Tibial nerve (tissue), 4 donors: ENCODE measurements at regions not wholly inside any gene's neighbourhood (a gene's known extent, or its start where the extent isn't known, plus 50 kb on each side); places are given as distances from the start of the nearest gene placed in this dataset.
"Not testable (repeated sequence)": the region's sequence is repeated elsewhere in the genome, so short reads cannot be mapped to it uniquely, and the experiment has no call there.

Experiments
- DNase-seq, 2 donors: peaks; one replicate each; pipeline ENCODE4 v3.0.0-alpha.2; 2019; ENCODE audit warnings: low spot score in 2 of 2
- H3K27ac ChIP-seq, 4 donors: fragments of 200-600 bp; sonication (generic) in 3 of 4; one replicate each; pipeline ENCODE4 v1.5.1; 2017 to 2019; ENCODE audit warnings: mild to moderate bottlenecking in 1 of 4
- H3K27me3 ChIP-seq, 2 donors: fragments of 200-600 bp; sonication (generic) in 1 of 2; one replicate each; pipeline versions ENCODE4 v1.5.1 to v1.6.0; 2017 to 2019
- H3K36me3 ChIP-seq, 3 donors: fragments of 200-600 bp; sonication (generic); one replicate each; pipeline ENCODE4 v1.5.1; 2018 to 2019
- H3K4me1 ChIP-seq, 4 donors: fragments of 200-600 bp; sonication (generic) in 3 of 4; one replicate each; pipeline ENCODE4 v1.5.1; 2017 to 2019
- H3K4me3 ChIP-seq, 4 donors: fragments of 200-600 bp; sonication (generic) in 3 of 4; one replicate each; pipeline ENCODE4 v1.5.1; 2017 to 2019; ENCODE audit warnings: mild to moderate bottlenecking in 1 of 4, moderate library complexity in 1 of 4
- H3K9me3 ChIP-seq, 4 donors: fragments of 200-600 bp; sonication (generic) in 3 of 4; one replicate each; pipeline ENCODE4 v1.5.1; 2017 to 2019
- CTCF ChIP-seq, 5 experiments: fragments of 200-600 bp in 3 of 5; fragments of 450-650 bp in 2 of 5; sonication (generic) in 3 of 5; IDR thresholded peaks; one replicate each; pipeline ENCODE4 v1.5.1; 2016 to 2019; ENCODE audit warnings: antibody characterized with exemption in 5 of 5, mild to moderate bottlenecking in 3 of 5, moderate library complexity in 2 of 5
- EP300 ChIP-seq, 2 donors: sonication (generic); formaldehyde crosslinking; IDR thresholded peaks; one replicate each; pipeline ENCODE4 v1.6.1; 2017; ENCODE audit warnings: antibody characterized with exemption in 2 of 2, mild to moderate bottlenecking in 1 of 2
- POLR2A ChIP-seq, 2 donors: fragments of 450-650 bp; IDR thresholded peaks; one replicate each; pipeline ENCODE4 v1.6.1; 2017; ENCODE audit warnings: antibody characterized with exemption in 2 of 2, mild to moderate bottlenecking in 2 of 2, moderate library complexity in 2 of 2
- WGBS, 2 donors: methylation state at CpG; one replicate each; pipeline ENCODE4 v1.1.5; 2018; 5-methylcytosine and 5-hydroxymethylcytosine counted together

- H3K9me3 ChIP-seq = peaks cover 0 to 50% (median 9%) of the 10 kb centered on the region in 4 donors
- WGBS, 2 donors = 87 to 90% methylated on average over 3 of the region's 3 CpGs
- DNase-seq, H3K27me3 ChIP-seq, H3K27ac ChIP-seq, H3K36me3 ChIP-seq, H3K4me1 ChIP-seq, H3K4me3 ChIP-seq: not testable (repeated sequence)
These were observed 4468.9 kb upstream of the OR11H1 start for GRCh38 chr22:11059129-11059528.

GRCh38 chr22:11060797-11061196 is 4467.2 kb upstream of the OR11H1 start:
- H3K4me3 ChIP-seq, H3K27me3 ChIP-seq, DNase-seq, H3K4me1 ChIP-seq, H3K36me3 ChIP-seq, H3K27ac ChIP-seq: not testable (repeated sequence)
- peaks cover 0 to 43% (median 6%) of the 10 kb centered on the region in 4 donors for H3K9me3 ChIP-seq
- WGBS, 2 donors = 71 to 74% methylated on average over 2 of the region's 2 CpGs

DNA sequence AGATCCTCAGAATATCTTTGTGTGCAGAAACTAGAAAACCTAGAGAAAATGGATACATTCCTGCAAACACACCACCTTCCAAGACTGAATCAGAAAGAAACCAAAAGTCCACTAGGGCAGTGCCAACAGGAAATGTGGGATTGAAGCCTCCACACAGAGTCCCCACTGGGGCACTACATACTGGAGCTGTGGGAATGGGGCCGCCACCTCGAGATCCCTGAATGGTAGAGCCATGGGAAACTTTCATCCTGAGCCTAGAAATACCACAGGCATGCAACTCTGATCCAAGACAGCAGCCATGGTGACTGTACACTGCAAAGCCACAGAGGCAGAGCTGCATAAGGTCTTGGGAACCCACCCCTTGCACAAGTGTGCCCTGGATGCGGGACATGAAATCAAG is 4465.5 kb upstream of the OR11H1 start:
- DNase-seq, H3K4me1 ChIP-seq, H3K27ac ChIP-seq, H3K27me3 ChIP-seq, H3K4me3 ChIP-seq, H3K36me3 ChIP-seq: not testable (repeated sequence)
- 66 to 67% methylated on average over 3 of the region's 3 CpGs for WGBS, 2 donors
- H3K9me3 ChIP-seq = peaks cover 0 to 42% (median 4%) of the 10 kb centered on the region in 4 donors

- H3K27me3 ChIP-seq, H3K27ac ChIP-seq, H3K4me3 ChIP-seq, DNase-seq, H3K36me3 ChIP-seq, H3K4me1 ChIP-seq: not testable (repeated sequence)
- WGBS, 2 donors = 31 to 40% methylated on average over 5 of the region's 5 CpGs
- H3K9me3 ChIP-seq = peaks cover 0 to 42% (median 6%) of the 10 kb centered on the region in 4 donors
These were observed 4464.8 kb upstream of the OR11H1 start for GRCh38 chr22:11063022-11063685.

GRCh38 chr22:11065210-11065609 is 4462.8 kb upstream of the OR11H1 start:
- not testable (repeated sequence) for H3K36me3 ChIP-seq, H3K4me3 ChIP-seq, H3K27ac ChIP-seq, H3K27me3 ChIP-seq, H3K4me1 ChIP-seq, DNase-seq
- 73 to 74% methylated on average over 6 of the region's 6 CpGs for WGBS, 2 donors
- peaks cover 0 to 40% (median 6%) of the 10 kb centered on the region in 4 donors for H3K9me3 ChIP-seq

DNA sequence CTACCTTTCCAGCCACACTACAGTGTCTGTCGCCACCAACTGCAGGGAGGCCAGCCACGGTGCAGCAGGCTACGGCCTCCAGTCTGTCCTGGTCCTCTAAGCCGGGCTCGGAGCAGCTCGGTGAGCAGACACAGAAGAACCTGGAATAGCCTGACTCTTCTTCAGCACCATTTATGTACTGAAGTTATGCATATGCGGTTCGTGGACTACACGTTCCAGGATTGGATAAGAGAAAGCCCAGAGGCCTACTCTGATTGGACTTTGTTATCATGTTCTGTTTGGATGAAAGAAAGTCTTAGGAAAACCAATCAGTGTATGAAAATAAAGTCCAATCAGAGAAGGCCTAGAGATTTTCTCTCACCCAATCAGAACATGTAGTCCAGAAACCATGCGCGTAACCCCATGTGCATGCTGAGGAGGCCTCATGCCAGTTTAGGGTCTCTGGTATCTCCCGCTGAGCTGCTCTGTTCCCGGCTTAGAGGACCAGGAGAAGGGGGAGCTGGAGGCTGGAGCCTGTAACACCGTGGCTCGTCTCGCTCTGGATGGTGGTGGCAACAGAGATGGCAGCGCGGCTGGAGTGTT is 4462.0 kb upstream of the OR11H1 start:
- WGBS, 2 donors = 76 to 78% methylated on average over 18 of the region's 18 CpGs
- H3K4me3 ChIP-seq, DNase-seq, H3K4me1 ChIP-seq, H3K36me3 ChIP-seq, H3K27me3 ChIP-seq, H3K27ac ChIP-seq: not testable (repeated sequence)
- peaks cover 0 to 35% (median 6%) of the 10 kb centered on the region in 4 donors for H3K9me3 ChIP-seq

DNA sequence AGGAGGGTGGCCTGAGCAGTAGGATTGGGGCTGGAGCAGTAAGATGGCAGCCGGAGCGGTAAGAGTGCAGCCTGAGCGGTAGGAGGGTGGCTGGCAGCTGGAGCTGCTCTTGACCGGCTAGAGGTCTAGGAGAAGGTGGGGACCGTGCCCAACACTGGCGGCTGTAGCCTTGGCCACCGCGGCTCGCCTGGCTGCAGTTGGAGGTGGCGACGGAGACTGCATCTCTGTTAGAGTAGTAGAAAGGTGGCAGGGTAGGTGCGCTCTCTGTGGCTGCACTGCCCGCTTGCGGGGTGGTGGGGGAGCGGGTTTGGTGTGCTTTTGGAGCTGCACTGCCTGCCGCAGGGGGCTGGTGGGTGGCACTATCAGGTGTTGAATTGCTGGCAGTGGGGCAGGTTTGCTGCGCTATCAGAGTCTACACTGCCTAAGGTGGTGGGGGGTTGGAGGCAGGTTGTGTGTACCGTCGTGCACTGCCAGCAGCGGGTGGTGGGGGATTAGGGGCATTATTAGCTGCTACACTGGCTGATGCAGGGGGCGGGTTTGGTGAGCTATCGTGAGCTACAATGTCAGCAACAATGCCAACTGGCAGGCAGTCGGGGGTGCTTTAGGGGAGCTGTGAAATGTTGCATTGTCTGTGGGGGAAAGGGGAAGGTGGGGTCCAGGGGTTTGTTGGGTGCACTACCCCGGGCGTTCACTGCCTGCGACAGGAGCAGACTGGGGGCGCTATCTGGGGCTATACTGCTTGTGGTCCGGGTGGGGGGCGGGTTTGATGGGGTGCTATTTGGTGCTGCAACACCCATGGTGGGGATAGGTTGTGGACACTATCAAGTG is 4461.3 kb upstream of the OR11H1 start:
- no peaks in the 10 kb centered on the region for H3K27me3 ChIP-seq
- H3K36me3 ChIP-seq = no peaks in the 10 kb centered on the region
- no peak for DNase-seq
- no peaks in the 10 kb centered on the region for H3K4me1 ChIP-seq
- no peak overlapping the region for H3K4me3 ChIP-seq
- TF ChIP-seq CTCF (IDR thresholded peaks at IDR 0.05) (no peak), POLR2A (IDR thresholded peaks at IDR 0.05) (no peak), EP300 (IDR thresholded peaks at IDR 0.05) (no peak)
- no peak overlapping the region for H3K27ac ChIP-seq
- WGBS, 2 donors = 78 to 80% methylated on average over 29 of the region's 29 CpGs
- H3K9me3 ChIP-seq = peaks cover 0 to 34% (median 6%) of the 10 kb centered on the region in 4 donors

GRCh38 chr22:11067286-11067871 is 4460.6 kb upstream of the OR11H1 start:
- not testable (repeated sequence) for H3K36me3 ChIP-seq, H3K4me3 ChIP-seq, H3K27me3 ChIP-seq, DNase-seq, H3K4me1 ChIP-seq, H3K27ac ChIP-seq
- WGBS, 2 donors = 68 to 70% methylated on average over 13 of the region's 13 CpGs
- H3K9me3 ChIP-seq = peaks cover 0 to 34% (median 6%) of the 10 kb centered on the region in 4 donors

- peaks cover 0 to 32% (median 6%) of the 10 kb centered on the region in 4 donors for H3K9me3 ChIP-seq
- not testable (repeated sequence) for DNase-seq, H3K36me3 ChIP-seq, H3K4me1 ChIP-seq, H3K4me3 ChIP-seq, H3K27ac ChIP-seq, H3K27me3 ChIP-seq
- 54 to 59% methylated on average over 7 of the region's 7 CpGs for WGBS, 2 donors
These were observed 4460.1 kb upstream of the OR11H1 start for GRCh38 chr22:11067937-11068336.

DNA sequence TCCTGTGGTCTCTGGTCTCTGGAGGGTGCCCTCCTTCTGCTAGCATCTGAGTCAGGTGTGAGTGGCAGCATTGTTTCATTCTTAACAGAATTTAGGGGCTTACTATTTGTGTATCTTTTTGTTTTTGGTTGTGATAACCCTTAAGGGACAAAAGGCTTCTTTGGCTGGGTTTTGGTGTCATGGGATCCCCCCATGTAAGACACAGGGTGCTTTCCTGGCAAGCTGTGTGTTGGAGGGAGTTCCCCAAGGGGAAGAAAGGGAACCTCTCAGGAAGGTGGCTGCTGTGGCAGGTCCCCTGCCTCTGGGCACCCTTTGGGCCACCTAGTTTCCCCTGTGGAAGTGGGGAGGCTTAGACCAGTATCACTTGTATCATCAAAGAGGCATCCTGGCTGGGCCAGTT is 4459.6 kb upstream of the OR11H1 start:
- H3K36me3 ChIP-seq, H3K27ac ChIP-seq, H3K4me1 ChIP-seq, H3K4me3 ChIP-seq, H3K27me3 ChIP-seq, DNase-seq: not testable (repeated sequence)
- peaks cover 0 to 32% (median 6%) of the 10 kb centered on the region in 4 donors for H3K9me3 ChIP-seq
